GM03348 (cell line): ENCODE measurements at regions not wholly inside any gene's neighbourhood (a gene's known extent, or its start where the extent isn't known, plus 50 kb on each side); places are given as distances from the start of the nearest gene placed in this dataset.
A peak's percentile ranks its signal among the peaks of the same experiment; 100 is the strongest.
"Not testable (repeated sequence)": the region's sequence is repeated elsewhere in the genome, so short reads cannot be mapped to it uniquely, and the experiment has no call there.

Source experiments
- DNase-seq: peaks from one replicate; pipeline ENCODE4 v3.0.0; 2012; ENCODE audit warnings: low spot score

DNA sequence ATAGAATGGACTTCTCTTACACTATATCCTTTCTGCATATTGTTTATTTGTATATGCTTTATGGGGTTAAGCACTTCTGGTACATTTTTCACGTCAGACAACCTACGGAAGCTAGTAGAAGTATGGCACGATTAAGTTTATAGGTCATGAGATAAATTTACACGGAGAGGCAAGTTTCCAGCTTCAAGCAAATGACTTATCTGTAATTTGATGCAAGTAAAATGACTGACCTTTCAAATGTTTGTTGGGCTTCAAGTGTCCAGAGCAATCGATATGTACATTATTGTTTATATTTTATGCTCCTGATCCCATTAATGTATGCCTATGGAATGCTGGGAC, 97.5 kb upstream of the EFEMP1 start:
- no peak for DNase-seq

DNA sequence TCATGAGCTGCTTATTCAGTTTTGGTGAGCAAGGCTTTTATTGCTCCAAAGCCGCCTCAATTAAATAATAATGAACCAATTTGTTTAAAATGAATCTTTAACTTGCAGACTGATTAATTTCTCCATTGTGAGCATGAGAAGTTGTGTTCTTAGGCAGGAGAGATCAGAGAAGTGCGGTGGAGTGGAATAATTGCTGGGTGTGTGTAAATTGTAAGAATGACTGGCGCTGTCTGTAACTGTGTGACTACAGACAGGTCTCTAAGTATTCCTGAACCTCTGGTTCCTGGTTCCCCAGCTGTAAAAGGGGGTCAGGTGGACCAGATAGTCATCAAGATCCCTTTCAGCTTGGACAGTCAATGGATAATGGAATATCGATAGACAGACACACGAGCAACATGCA, 98.0 kb upstream of the EFEMP1 start:
- DNase-seq: no peak

DNA sequence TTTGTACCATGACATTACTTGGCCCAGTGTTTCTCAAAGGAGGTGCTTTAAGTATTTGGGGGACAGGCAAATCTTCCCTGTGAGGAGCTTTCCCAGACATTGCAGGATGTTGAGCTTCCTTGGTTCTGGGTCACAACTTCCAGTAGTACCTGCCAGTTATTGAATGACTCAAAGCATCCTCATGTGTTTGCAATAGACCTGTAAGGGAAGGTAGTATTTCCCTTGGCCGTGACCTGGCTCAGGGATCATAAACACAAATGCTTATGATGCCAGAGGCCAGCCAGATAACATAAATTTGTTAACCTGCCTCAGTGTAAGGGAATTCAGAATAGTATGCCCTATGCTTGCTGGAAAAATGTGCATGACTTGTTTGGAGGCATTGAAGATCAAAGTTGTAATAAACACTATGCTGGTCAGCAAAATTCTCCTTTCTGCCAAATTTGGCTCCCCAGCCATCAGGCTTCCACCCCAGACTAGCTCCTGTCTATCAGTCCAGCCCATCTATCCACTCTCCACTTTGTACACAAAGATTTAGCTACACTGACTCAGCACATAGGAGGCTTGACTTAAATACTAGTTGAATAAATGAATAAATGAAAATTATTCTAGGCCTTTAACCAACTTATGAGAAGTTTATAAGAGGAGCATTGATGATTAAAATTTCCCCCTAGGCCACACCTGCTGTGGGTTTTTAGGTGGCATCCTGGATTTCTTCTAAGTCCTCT, 102.0 kb upstream of the EFEMP1 start:
- DNase-seq: no peak

DNA sequence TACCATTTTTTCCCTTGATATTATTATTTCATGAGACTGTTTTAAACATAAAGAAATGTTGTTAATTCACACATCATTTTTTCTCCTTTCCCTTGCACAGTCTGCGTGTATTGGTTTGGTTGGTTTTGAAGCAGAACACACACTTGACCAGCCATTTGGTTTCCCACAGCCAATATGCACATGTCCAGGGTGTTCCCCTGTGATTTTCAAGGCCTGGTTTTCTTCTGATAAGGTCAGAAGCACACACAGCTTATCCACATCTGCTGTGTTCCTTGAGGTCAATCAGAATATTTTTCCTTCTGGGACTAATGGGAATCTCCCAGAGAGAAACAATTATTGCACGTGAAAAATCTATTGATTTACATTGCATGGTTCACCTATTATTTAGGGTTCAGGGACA, 103.2 kb upstream of the EFEMP1 start:
- DNase-seq: no peak

DNA sequence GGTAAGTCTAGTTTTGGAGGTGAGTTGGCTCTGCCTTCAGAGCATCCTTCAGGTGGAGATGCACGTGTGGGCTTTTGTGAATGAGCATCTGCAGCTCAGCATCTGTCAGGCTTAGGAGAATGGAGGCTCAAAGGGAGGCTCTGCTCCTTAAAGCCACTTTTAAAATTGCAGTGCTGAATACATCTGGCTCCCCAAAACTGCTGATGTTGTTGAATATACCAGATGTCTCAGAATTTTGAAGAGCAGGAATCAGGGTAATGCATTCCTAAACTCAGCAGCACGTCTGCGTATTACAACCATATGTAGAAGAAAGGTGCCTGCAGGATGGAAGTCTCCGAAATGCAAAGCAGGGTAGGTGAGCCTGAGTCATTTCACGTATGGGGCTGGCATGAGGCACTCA, 106.5 kb upstream of the EFEMP1 start:
- DNase-seq: no peak

DNA sequence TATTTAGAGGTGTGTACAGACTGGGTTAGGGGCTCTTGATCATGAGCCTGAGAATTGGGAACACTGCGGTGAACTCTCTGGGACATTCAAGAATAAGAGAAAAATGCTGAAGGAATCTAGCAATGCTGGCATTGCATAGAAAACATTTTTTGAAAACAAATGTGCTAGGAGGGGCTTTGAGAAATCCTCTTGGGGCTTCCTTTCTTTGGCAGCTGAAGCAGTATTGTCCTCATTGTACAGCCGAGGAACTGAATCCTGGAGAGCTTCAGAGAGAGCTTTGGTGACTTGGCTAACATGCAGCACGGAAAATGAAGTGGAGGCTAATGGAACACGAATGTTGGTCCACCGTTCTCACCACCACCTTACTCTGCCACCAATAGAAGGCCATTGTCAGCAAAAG, 107.3 kb upstream of the EFEMP1 start:
- no peak for DNase-seq

DNA sequence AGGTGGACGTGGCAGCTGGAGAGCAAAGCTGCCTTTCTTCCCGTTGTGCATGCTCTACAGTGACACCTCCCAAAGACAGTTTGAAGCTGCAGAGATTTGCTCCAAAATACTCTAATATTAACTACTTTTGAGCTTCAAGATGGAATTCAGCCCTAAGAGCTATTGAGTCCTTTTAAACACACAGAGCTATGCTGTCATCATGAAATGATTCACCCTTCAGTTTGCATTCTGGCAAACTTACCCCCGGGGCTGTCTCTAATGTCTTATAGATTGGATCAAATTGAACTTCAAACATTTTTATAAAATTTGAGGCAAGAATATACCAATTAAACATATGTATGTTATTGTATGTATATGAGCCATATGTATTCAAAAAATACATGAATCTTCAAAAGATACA, 110.7 kb upstream of the EFEMP1 start:
- DNase-seq: peak; percentile 8

DNA sequence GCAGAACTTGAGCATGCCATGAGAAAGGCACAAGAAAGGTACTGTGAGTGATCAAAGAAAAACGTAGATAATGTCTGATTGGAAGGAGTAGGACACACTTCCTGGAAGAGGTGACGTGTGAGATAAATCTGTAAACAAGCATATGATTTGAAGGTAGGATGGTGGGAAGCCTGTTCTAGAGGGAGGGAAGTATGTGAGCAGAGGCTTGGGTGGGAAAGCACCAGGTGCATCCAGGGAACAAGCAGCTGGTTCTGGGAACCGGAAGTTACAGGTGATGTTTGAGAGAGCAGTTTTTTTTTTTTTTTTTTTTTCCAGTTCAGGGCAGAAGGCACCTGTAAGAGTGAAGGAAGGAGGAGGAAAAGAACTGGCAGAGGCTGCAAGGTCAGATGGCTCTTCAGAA, 116.6 kb upstream of the EFEMP1 start:
- DNase-seq: no peak

DNA sequence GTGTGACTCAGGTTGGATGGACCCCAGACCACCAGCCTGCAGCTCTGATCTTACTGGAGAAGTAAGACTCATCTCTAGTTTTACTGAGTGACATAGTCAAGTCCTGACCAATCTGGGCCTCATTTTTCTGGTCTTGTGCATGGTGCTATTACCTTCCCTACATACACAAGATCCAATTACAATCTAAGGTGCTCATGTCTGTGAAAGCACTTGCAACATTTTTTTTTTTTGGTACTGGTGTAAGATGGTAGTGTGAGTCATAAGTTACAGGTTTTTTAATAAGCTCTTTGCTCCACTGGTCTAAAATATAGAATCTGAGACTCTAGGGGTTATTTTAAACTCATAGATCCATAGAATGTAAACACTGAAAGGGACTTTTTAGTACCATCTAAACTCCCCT, 117.3 kb upstream of the EFEMP1 start:
- no peak for DNase-seq

DNA sequence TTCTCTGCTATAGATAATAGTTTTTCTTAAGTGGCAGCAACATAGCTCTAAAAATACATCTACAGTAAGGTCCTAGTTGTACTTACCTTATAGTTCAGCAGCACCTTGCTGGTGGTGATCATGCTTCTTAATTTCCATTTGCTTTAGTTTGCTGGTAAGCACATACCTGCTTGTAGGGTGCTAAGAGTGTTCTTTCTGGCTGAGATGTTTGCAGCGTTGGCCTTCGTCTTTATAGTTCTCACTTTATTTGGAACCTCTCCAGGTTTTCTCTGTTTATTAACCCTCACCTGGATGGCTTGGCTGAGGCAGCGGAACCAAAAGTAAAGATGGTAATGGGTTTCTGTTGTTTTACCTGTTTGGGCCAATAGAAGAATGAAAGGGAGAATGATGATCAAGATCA, 123.6 kb upstream of the EFEMP1 start:
- no peak for DNase-seq

DNA sequence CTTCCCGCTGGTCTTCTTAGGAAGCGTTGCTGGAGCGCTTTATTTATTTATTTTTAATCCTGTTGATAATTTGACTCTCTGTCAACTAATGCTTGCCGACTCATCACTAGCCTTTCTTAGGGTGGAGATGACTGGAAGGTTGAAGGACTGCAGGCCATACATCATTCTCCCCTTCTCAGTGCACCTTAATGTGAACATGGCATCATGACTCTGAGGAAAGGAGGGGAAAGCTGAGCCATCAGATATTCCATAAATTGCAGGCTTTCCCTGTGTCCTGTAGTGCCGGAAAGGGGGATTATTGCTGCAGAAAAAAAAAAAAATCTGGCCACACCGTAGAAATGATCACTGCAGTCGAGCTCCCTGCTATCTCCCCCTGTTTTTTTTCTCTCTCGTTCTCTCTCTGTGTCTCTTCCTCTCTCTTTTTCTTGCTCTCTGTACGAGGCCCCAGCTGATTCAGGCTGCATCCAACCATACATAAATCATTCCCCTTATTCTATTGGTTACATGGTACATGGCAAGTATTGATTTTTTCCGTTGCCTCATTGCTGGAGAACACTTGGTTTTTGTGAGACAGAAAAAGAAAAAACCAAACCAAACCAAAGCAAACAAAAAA, 125.8 kb upstream of the EFEMP1 start:
- no peak for DNase-seq

DNA sequence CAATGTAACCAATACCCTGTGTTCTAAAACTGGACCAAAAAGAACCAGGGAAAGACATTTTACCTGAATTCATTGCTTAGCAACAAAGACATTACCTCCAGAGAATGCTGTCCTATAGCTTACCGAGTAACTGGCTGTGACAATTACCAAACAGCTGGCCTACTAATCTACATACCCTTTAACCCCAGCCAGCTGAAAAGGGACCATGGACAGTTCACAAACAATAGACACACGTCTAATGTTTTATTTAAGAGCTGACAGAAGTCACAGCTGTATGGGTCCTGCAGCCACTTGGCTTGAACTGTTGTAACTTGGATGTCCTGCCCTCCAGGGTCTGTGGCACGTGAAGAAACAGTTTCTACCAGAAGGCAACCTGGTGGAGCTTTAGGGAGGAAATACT, 130.1 kb upstream of the EFEMP1 start:
- no peak for DNase-seq

DNA sequence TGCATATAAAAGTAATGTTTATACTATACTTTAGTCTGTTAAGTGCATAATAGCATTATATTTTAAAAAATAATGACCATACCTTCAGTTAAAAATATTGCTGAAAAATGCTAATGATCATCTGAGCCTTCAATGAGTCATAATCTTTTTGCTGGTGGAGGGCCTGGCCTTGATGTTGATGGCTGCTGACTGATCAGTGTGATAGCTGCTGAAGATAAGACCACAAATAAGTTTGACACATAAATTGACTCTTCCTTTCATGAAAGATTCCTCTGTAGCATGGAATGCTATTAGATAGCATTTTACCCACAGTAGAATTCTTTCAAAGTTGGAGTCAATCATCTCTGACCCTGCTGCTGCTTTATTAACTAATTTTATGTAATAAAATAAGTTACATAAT, 128.4 kb upstream of the CCDC85A start:
- DNase-seq: no peak

DNA sequence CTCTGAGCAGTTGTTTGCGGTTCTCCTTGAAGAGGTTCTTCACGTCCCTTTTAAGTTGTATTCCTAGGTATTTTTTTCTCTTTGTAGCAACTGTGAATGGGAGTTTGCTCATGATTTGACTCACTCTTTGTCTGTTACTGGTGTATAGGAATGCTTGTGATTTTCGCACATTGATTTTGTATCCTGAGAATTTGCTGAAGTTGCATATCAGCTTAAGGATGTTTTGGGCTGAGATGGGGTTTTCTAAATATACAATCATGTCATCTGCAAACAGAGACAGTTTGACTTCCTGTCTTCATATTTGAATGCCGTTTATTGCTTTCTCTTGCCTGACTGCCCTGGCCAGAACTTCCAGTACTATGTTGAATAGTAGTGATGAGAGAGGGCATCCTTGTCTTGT, 122.5 kb upstream of the CCDC85A start:
- DNase-seq: not testable (repeated sequence)

DNA sequence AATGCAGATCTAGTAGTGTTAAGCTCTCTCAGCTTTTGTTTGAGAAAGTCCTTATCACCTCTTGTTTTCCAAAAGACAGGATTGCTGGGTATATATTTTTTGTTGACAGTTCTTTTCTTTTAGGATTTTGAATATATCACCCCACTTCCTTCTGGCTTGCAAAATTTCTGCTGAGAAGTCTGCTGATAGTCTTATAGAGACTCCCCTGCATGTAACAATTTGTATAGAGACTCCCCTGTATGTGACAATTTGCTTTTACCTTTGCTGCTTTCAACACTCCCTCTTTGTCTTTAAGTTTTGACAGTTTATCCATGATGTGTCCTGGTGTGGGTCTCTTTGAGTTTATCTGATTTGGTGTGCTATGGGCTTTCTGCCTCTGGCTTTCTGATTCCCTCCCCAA, 115.0 kb upstream of the CCDC85A start:
- DNase-seq: no peak

DNA sequence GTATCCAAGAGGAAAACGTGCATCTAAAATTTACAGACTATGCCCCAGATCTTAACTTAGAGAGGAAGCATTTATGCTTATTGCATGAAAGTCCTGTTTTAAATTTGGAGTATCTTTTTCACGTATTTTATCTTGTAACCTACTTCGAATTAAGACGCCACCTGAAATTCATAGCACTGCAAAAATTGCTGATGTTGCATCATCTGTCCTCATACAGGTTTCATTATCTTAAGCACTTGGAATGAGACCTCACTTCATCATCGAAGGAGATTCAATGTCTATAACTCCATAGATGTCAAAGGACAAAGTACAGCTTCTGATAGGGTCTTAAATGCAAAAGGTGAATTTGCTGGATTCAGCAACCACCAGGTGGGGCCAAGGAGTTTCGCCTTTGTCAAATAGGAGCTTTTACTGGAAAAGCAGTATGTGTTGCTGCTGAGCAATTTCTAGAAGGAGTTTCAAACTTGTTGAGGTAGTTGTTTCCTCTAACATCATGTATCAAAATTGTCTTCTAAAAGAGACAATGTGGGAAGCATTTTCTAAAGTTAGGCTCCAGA, 106.4 kb upstream of the CCDC85A start:
- peak; percentile 13 for DNase-seq

DNA sequence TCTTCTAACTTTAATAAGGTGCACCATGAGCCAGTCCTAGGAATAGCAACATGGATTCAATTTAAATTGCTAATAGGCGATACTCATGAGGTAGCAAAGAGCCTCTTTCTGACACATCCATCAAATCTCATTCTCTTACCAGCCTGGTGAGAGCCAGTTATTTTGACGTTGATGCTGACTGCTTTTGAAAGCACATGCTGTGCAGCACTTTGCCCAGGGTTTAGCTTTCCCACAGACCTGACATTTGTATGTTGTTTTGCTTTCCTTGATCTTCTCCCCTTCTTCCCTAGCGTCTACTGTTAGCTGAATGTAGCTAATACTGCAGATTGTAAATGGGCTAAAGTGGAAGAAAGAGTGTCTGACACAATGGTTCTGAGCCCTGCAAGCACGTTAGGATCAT, 101.1 kb upstream of the CCDC85A start:
- DNase-seq: no peak

DNA sequence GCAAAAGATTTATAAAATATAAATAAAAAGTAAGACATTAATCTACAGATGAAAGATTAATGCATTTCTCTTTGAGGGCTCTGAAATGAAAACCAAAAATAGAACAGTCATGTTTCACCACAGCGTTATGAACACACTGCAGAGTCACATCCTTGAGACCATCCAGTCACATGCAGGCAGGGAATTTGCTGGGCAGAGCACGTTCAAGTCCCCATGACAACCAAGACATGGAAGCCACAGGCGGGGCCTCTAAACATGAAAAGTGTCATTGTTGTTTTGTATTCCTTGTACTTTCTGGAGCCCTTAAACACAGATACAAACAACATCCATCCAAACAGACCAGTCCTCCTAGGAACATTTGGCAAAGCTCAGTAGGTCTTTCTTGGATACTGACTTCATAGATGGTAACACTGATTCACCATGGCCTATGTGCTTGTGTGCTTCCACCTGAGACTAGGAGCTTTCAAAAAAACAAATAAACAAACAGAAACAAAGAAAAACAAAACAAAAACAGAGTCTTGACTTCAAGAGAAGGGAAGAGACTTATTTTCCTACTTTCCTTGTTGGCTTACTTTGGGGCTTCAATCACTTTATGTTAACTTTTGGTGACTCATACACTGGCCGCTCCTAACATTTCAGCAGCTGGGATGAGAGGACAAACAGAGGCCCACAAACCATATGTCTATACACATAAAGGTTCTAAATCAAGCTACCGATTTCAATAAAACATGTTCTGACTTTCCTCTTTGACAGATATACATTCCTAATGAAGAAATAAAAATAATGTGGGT, 99.5 kb upstream of the CCDC85A start:
- no peak for DNase-seq

DNA sequence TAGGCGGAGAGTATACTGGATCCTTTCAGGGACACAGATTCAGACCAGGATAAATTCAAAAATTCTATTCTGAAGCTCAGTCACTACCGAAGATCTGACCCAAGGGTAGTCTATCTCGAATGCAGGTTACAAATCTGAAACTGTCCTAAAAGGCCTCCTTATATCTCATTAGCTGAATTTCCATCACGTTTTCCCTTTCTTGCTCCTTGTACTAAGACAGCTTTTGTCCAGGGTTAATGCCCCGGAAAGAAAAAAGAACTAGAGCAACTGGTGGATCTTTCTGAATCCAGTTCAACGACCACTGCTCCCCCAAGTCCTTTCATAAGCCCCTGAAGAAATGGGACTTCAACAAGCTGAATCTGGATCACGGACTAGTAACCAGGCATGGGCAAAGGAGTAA, 97.5 kb upstream of the CCDC85A start:
- DNase-seq: no peak

DNA sequence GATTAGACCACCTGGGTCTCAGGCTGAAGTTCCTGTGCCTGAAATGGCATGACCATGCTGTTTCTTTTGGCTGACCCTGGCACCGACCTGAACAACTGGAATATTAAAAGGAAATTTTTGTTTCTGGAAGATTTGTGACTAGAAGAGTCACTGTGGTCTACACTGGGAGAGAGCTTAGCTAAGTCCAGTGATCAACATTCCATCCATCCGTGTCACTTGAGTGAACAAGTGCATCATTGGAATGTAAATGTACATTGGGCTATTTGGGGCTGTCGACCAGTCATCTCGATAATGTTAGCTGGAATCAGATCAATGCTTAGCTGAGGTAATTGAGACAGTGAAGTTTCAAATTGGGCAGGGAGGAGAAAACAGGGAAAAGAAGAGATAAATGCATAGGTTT, 95.4 kb upstream of the CCDC85A start:
- peak; percentile 36 for DNase-seq

DNA sequence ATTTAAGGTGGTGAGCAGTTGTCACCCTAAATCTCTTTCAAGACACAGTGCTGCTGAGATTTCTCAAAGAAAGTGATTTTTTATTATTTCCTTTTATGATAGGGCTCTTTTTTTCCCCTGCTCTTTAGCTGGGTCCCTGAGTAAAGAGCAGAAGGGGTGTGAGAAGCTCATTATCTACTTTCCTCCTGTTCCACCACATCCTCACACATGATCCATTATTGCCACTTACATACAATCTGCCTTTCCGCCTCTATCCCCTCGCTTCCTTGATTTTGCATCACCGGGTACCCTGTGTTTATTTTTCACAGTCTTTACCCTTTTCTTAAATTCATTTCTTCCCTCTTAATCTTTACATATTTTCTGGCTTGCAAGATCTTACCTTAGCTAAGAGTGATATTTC, 93.9 kb upstream of the CCDC85A start:
- no peak for DNase-seq

DNA sequence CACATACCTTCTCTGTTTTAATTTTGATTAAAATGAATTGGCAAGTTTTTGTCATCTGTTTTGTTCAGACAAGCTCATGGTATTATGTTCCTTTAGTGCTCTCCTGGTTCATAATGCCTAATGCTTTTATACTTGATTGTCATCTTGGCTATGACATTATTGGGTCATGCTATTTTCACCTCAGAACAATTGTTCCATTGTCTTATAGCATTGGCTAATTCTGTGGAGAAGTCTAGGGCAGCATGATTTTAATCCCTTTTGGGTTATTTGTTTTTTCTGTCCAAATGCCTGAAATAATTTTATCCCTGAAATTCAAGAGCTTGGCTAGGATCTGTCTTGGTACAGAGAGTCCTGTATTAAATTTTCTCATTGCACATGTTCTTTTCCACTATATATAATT, 83.8 kb upstream of the CCDC85A start:
- DNase-seq: no peak

DNA sequence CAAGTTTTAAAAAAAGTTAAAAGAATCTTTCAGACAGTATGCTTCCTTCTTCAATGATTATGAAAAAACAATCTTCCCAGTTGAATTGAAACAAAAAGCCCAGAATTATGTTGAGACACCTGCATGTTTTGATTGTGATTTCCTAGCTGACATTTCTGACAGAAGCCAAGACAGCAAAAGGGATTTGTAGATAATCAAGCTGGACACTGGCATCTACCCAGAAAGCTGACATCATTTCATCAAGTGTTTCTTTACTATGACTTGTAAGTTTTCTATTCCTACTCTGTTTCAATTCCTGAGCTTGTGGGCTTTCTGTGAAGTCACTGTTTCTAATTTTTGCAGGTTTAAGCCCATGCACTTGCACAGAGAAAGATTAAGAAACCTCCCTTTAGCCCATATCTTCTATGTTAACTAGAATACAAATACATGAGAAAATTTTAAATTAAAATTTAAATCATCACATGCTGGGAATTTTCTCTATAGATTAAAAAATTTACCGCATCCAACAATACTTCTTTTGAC, 82.9 kb upstream of the CCDC85A start:
- DNase-seq: no peak
